Activated CD4-positive, alpha-beta T cell treated with anti-CD3 and anti-CD28 coated beads, Interleukin-2, Interleukin-4, amounts not matched to agents 100 ng/mL and 50 ng/mL, durations not matched to agents 16 hours and 8 hours (primary cell): ENCODE measurements at regions not wholly inside any gene's neighbourhood (a gene's known extent, or its start where the extent isn't known, plus 50 kb on each side); places are given as distances from the start of the nearest gene placed in this dataset.
"Not testable (repeated sequence)": the region's sequence is repeated elsewhere in the genome, so short reads cannot be mapped to it uniquely, and the experiment has no call there.

Experiments
- DNase-seq: peaks from one replicate; pipeline ENCODE4 v3.0.0-alpha.2; 2020; ENCODE audit warnings: low spot score

- not testable (repeated sequence) for DNase-seq
Measured at GRCh38 chr20:47842004-47842403, 56.7 kb upstream of the SULF2 start.

- DNase-seq: not testable (repeated sequence)
Measured at GRCh38 chr20:47836256-47836817, 51.1 kb upstream of the SULF2 start.
